Upper lobe of right lung (tissue), 1 donor: ENCODE measurements at regions not wholly inside any gene's neighbourhood (a gene's known extent, or its start where the extent isn't known, plus 50 kb on each side); places are given as distances from the start of the nearest gene placed in this dataset.

Source experiments
- ATAC-seq: fragments of 200-7000 bp; cut with Tn5 transposase; one replicate; pipeline ENCODE4 v1.9.1; 2020; ENCODE audit warnings: mild to moderate bottlenecking, moderate library complexity
- DNase-seq: peaks from one replicate; pipeline ENCODE4 v3.0.0-alpha.2; 2020
- H3K27ac ChIP-seq: fragments of 200-600 bp; one replicate; pipeline ENCODE4 v1.8.0; 2022
- H3K27me3 ChIP-seq: fragments of 200-600 bp; one replicate; pipeline ENCODE4 v1.8.0; 2022; ENCODE audit warnings: mild to moderate bottlenecking
- H3K36me3 ChIP-seq: fragments of 200-600 bp; one replicate; pipeline ENCODE4 v1.8.0; 2022
- H3K4me1 ChIP-seq: fragments of 200-600 bp; one replicate; pipeline ENCODE4 v1.8.0; 2022
- H3K4me3 ChIP-seq: fragments of 200-600 bp; one replicate; pipeline ENCODE4 v1.8.0; 2022; ENCODE audit warnings: mild to moderate bottlenecking
- H3K9me3 ChIP-seq: fragments of 200-600 bp; one replicate; pipeline ENCODE4 v1.8.0; 2022
- CTCF ChIP-seq: fragments of 200-600 bp; IDR thresholded peaks from one replicate; pipeline ENCODE4 v1.8.0; 2022; ENCODE audit warnings: antibody characterized with exemption
- intact Hi-C: fragments of 100-400 bp; cut with DNase I; formaldehyde crosslinking; loops from one replicate; pipeline ENCODE4 v1.11.0; 2022
- donor health status: DM: no; HTN: yes; CAD: no; lungs with severe emphysema.

- intact Hi-C loops, result no loop called here
- H3K4me3 ChIP-seq, result no peak overlapping the region
Observed at GRCh38 chr13:104170980-104171555, 1104.9 kb upstream of the SLC10A2 start.

GRCh38 chr13:104163866-104164630, 1097.8 kb upstream of the SLC10A2 start:
- ATAC-seq (no peak), DNase-seq (no peak)
- H3K36me3 ChIP-seq, result no peaks in the 10 kb centered on the region
- intact Hi-C loops, result no loop called here
- no peak for TF ChIP-seq CTCF
- no peaks in the 10 kb centered on the region for H3K27me3 ChIP-seq
- no peak overlapping the region for H3K27ac ChIP-seq
- no peaks in the 10 kb centered on the region for H3K9me3 ChIP-seq
- no peaks in the 10 kb centered on the region for H3K4me1 ChIP-seq
- H3K4me3 ChIP-seq, result no peak overlapping the region

More at GRCh38 chr13:104170980-104171555, 1104.9 kb upstream of the SLC10A2 start:
- Histone ChIP-seq H3K9me3 (no peaks in the 10 kb centered on the region), H3K4me1 (no peaks in the 10 kb centered on the region), H3K27ac (no peak overlapping the region), H3K36me3 (no peaks in the 10 kb centered on the region), H3K27me3 (no peaks in the 10 kb centered on the region)
- DNase-seq, result no peak
- no peak for ATAC-seq
- TF ChIP-seq CTCF, result no peak

- intact Hi-C loops, result no loop called here
- Histone ChIP-seq H3K4me3 (no peak overlapping the region), H3K27me3 (no peaks in the 10 kb centered on the region), H3K9me3 (no peaks in the 10 kb centered on the region), H3K27ac (no peak overlapping the region), H3K36me3 (no peaks in the 10 kb centered on the region), H3K4me1 (no peaks in the 10 kb centered on the region)
- ATAC-seq, result no peak
- DNase-seq, result no peak
- no peak for TF ChIP-seq CTCF
Observed at GRCh38 chr13:104160536-104160935, 1094.3 kb upstream of the SLC10A2 start.

- Histone ChIP-seq H3K27me3 (no peaks in the 10 kb centered on the region), H3K27ac (no peak overlapping the region), H3K9me3 (no peaks in the 10 kb centered on the region), H3K4me3 (no peak overlapping the region), H3K36me3 (no peaks in the 10 kb centered on the region), H3K4me1 (no peaks in the 10 kb centered on the region)
- DNase-seq (no peak), ATAC-seq (no peak)
- no peak for TF ChIP-seq CTCF
- intact Hi-C loops, result no loop called here
Observed at GRCh38 chr13:104143760-104144416, 1077.7 kb upstream of the SLC10A2 start.

GRCh38 chr13:104140552-104140951, 1074.3 kb upstream of the SLC10A2 start:
- no peak for TF ChIP-seq CTCF
- intact Hi-C loops, result no loop called here
- no peak for ATAC-seq
- no peaks in the 10 kb centered on the region for H3K9me3 ChIP-seq
- H3K27ac ChIP-seq, result no peak overlapping the region
- H3K4me1 ChIP-seq, result no peaks in the 10 kb centered on the region
- DNase-seq, result no peak
- no peaks in the 10 kb centered on the region for H3K36me3 ChIP-seq
- no peak overlapping the region for H3K4me3 ChIP-seq
- H3K27me3 ChIP-seq, result no peaks in the 10 kb centered on the region
